GM21737 (cell line): ENCODE measurements at regions not wholly inside any gene's neighbourhood (a gene's known extent, or its start where the extent isn't known, plus 50 kb on each side); places are given as distances from the start of the nearest gene placed in this dataset.

ENCODE experiments used
- ATAC-seq: cut with Tn5 transposase; IDR thresholded peaks from one replicate; pipeline ENCODE4 v1.9.1; 2021; ENCODE audit warnings: mild to moderate bottlenecking, moderate library complexity; ENCODE audit not compliant: unreplicated experiment

GRCh38 chrX:25226151-25226550, 210.4 kb upstream of the ARX start:
- no peak for ATAC-seq

GRCh38 chrX:25219480-25219879, 203.7 kb upstream of the ARX start:
- ATAC-seq: no peak

GRCh38 chrX:25213611-25214010, 197.8 kb upstream of the ARX start:
- ATAC-seq: no peak

GRCh38 chrX:25207803-25208475, 192.2 kb upstream of the ARX start:
- ATAC-seq: no peak

GRCh38 chrX:25206778-25207177, 191.0 kb upstream of the ARX start:
- ATAC-seq: no peak

GRCh38 chrX:25204182-25204581, 188.4 kb upstream of the ARX start:
- no peak for ATAC-seq

GRCh38 chrX:25202827-25203226, 187.1 kb upstream of the ARX start:
- no peak for ATAC-seq

- no peak for ATAC-seq
Measured at GRCh38 chrX:25198891-25199290, 183.1 kb upstream of the ARX start.

- no peak for ATAC-seq
Measured at GRCh38 chrX:25198253-25198652, 182.5 kb upstream of the ARX start.

GRCh38 chrX:25196221-25196620, 180.5 kb upstream of the ARX start:
- no peak for ATAC-seq

GRCh38 chrX:25191403-25191802, 175.6 kb upstream of the ARX start:
- ATAC-seq: no peak

GRCh38 chrX:25181775-25182174, 166.0 kb upstream of the ARX start:
- ATAC-seq: no peak

GRCh38 chrX:25180242-25180641, 164.5 kb upstream of the ARX start:
- no peak for ATAC-seq

- ATAC-seq: no peak
Measured at GRCh38 chrX:25178555-25178954, 162.8 kb upstream of the ARX start.

GRCh38 chrX:25175743-25176142, 160.0 kb upstream of the ARX start:
- no peak for ATAC-seq

- no peak for ATAC-seq
Measured at GRCh38 chrX:25175171-25175570, 159.4 kb upstream of the ARX start.

GRCh38 chrX:25166546-25166945, 150.8 kb upstream of the ARX start:
- ATAC-seq: no peak

GRCh38 chrX:25166145-25166544, 150.4 kb upstream of the ARX start:
- no peak for ATAC-seq

GRCh38 chrX:25158635-25159034, 142.9 kb upstream of the ARX start:
- no peak for ATAC-seq

GRCh38 chrX:25156832-25157231, 141.1 kb upstream of the ARX start:
- ATAC-seq: no peak

- ATAC-seq: no peak
Measured at GRCh38 chrX:25156323-25156722, 140.6 kb upstream of the ARX start.

- no peak for ATAC-seq
Measured at GRCh38 chrX:25154168-25154567, 138.4 kb upstream of the ARX start.

- no peak for ATAC-seq
Measured at GRCh38 chrX:25151749-25152148, 136.0 kb upstream of the ARX start.
